ENCODE measurements at regions not wholly inside any gene's neighbourhood (a gene's known extent, or its start where the extent isn't known, plus 50 kb on each side); places are given as distances from the start of the nearest gene placed in this dataset.

DNA sequence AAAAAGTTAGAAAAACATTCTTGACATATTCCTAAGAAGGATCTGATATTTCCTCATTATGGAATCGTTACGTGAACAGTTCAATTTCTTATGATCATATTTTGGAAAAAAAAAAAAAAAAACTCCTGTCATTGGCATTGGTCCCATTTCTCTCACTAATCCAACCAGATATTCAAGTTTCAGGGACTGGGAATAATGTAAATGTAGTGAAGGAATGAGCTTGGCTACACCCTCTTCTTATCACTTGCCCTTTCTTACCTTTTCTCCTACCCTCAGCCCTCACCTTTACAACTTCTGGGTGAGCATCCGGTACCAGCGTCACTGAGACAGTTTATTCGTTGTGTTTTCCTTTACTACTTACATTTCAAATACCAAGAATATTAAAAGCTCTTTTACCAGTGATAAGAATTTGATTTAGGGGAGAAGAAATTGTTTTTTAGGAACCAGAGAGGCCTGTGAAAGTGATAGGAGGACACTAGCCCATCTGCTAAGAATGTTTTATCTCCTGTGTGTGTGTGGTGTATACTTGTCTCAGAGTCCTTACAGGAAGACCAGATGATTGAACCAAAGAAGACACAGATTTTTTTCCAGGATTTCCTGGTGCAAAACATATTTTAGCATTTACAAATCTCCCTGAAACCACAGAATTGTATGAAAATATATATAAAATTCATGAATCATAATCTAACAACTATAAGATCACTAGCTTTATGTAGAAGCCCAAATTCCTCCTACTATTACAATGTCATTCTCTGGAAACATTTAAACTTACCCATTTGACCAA is 946.7 kb downstream of the ZPLD1 start:
- TF ChIP-seq CTCF (IDR thresholded peaks at IDR 0.05), result no peak
- TF ChIP-seq POLR2A (IDR thresholded peaks at IDR 0.05), result no peak
